ENCODE measurements at regions not wholly inside any gene's neighbourhood (a gene's known extent, or its start where the extent isn't known, plus 50 kb on each side); places are given as distances from the start of the nearest gene placed in this dataset.

DNA sequence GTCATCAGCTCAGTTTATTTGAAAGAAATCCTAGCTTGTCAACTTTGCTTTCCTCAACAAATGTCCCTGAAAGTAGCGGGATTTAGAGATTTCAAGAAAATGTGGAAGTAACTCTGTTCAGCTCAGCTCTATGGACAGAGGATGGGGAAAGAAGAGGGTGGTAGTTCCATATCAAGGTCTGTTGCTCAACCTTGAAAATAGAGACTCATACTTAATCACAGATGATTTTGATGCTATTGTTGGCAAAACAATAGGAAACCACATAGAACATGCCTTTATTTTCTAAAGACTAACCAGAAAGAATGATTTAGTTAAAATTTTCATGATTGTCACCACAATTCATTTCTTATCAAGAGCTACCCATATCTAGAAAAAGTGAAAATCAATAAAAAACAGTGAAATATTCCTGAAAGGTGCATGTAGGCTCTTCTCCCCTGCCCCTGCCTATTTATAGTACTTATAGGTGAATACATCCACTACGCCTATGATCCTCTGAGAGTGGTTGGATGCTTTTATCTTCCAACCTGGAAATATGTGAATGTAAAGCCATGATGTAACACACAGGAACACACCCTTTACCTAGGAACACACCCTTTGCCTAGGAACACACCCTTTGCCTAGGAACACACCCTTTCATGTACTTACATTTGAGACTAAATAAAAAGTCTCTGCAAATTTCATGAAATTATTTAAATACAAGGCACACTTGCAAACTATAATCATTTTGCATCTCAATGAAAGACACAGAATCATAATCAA is 65.8 kb downstream of the ETAA1 start:
- DNase-seq (ENCODE audit: low read depth in 2 of 3, low spot score in 2 of 3) = no peak

DNA sequence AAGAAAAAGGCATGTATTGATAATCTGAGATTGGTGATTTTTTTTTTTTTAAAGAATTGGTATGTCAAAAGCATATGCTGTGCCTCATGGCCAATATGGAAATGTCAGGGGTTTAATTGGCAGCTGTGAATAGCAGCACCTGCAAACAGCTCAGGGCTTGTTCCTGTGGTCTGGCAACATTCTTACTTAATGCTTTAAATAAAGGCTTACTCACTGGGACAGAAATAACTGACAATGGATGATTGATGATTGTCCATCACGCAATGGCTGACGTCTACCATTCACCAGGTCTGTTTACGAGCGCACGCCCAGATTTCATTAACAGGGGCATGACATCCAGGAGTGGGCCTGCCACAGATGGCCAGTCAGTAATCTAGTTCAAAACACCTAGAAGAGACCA is 66.7 kb downstream of the ETAA1 start:
- no peak for DNase-seq (ENCODE audit: low read depth in 2 of 3, low spot score in 2 of 3)

DNA sequence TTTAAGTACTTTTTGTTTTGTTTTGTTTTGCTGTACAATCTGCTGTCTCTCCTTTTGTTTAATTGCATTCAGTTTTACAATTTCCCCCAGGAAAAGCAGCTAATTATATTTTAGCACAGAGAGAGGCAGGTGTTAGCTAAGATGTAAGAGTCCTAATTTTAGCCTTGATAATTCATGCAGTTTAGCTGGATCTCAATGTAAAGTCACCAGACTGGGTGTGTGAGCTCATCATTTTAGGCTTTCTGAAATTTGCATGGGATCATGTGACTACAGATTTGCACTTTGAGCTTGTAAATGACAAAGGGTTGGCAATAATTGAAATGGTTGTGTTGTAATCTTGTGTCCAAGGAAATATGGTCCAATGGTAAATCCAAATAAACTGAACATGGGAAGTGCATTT is 68.5 kb downstream of the ETAA1 start:
- no peak for DNase-seq (ENCODE audit: low read depth in 2 of 3, low spot score in 2 of 3)

DNA sequence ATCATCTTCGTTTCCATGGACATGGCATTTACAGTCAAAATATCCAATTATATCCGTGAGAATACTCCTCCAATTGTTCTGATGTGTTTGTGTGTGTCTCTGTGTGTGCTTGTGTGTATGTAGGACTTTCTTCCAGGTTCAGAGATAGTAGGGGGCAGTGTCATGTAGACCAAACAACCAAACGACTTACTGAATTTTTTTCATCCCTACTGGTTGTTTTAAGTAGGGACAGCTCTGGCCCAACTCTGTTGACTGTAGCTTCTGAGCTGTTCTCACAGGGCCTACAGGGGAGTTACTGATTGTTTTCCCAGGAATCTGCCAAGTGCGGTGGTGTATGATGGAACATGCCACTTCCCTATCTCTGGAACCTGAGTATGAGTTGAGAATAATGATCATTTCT is 69.6 kb downstream of the ETAA1 start:
- no peak for DNase-seq (ENCODE audit: low read depth in 2 of 3, low spot score in 2 of 3)

DNA sequence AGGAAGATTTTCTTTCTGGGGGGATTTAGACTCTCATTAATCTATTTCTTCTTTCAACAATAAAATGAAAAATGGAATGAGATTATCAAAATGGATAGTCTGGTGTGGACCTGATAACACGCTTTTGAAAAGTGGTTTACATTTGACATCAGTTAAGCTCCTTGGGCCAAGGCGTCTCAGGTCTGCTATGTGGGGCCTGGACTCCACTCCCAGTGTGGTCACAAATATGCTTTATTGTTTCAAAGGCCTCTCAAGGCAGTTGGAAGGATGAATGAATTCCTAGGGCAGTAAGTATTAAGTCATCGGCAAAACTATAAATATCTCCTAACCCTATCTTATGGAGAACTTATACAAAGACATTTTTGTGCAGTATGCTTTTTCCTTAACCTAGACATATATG is 74.5 kb downstream of the ETAA1 start:
- DNase-seq (ENCODE audit: low read depth in 2 of 3, low spot score in 2 of 3) = no peak

DNA sequence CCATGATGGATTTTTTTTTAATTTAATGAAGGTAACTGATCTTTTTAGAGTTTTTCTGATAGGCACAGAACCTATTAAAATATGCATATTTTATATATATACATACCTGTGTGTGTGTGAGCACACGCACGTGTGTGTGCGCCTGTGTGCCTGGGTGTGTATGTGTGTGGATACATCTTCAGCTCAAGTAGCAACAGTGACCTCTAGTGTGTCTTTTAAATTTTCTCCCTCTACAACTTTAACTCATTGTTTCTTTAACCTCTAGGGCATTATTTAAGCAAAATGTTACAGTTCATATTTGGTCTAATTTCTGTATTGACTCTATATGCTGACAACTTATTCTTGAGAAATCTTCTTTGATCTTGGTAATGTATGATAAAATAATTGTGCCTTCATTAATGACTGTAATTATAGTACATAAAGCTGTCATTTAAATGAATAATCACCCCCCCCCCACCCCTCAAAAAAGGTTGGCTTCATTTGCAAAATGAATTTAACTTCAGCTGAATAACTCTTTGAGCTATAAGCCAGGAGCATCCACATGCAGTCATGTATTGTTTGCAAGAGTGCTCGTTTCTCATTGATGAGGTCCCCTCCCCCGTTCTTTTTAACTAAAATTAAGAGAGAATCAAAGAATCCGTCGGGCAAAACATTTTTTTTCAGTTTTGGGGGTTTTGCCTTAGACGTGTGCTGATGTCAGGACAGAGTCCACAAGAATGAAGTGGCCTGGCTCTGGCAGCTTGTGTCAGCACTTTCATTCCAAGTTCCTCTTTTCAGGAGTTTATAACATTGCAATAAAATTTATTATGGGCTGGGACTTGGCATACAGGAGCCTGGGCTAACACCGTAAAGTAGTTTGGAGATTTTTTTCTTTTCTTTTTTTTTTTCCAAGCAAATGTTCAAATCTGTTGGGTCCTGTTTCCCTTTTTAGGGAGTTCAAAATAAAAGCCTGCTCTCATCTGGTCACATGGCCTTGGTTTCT is 80.0 kb downstream of the ETAA1 start:
- peak in 2 of 3 donors; percentile 22 to 63 for DNase-seq (ENCODE audit: low read depth in 2 of 3, low spot score in 2 of 3)

DNA sequence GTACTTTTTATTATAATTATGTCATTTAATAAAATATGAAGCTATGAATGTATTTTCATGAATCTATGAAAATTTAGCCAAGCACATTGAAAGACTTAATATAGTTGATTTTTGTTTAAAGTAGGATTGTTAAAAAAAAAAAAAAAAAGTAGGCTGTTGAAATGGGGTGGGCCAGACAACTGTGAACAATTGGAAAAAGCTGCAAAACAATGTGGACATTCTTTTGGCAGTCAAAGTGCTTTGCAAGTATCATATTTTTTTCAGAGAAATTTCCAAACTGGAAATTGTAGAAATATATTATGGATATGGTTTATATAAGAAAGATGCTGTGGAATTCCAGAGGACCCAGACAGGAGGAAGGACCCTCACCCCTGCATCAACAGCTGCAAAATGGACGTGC is 82.1 kb downstream of the ETAA1 start:
- DNase-seq (ENCODE audit: low read depth in 2 of 3, low spot score in 2 of 3) = no peak

DNA sequence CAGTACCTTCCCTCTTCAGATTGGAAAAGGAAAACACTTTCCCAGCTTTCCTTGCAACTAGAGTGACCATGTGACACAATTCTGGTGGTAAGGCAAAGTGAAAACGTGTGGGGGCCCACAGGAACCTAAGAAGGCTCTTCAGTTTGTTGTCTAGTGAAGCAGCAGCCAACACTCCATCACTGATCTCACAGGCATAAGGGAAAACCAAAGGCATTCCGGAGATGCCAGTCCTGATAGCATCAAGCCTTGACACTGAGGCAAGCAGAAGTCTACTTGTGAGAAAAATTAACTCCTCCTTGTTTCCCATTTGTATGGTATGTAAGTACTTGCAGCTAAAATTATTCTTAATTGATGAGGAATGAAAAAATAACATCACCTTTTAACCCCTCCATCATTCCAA is 88.3 kb downstream of the ETAA1 start:
- DNase-seq (ENCODE audit: low read depth in 2 of 3, low spot score in 2 of 3) = no peak

DNA sequence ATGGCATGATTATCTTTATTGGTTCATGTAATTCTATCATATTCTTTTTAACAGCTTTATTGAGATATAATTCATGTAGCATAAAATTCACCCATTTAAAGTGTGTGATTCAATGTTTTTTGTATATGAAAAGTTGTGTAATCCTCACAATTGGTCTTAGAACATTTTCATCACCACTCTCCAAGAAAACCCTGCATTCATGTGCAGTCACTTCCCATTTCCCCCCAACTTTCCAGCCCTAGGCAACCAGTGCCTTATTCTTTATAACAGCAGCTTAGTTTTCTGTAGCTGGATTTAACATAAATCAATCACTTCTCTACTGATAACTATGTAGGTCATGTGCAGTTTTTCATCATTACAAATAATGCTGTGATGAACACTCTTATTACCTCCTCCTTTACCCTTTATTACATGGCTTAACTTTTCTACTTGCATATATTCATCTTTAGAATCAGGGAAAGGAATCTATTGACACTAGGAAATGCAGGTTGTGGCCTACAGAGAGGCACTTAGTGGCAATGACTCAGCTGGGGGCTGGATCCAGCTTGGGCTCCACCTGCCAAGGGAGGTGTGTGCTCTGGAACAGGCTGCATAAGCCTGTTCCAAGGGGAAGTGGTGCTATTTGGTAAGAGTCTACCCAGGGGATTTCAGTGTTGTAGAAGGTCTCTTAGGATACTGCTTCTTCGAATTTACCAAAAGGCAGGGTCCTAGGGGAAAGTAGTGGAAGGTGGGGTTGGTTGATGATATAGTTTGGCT is 89.1 kb downstream of the ETAA1 start:
- DNase-seq (ENCODE audit: low read depth in 2 of 3, low spot score in 2 of 3) = no peak

DNA sequence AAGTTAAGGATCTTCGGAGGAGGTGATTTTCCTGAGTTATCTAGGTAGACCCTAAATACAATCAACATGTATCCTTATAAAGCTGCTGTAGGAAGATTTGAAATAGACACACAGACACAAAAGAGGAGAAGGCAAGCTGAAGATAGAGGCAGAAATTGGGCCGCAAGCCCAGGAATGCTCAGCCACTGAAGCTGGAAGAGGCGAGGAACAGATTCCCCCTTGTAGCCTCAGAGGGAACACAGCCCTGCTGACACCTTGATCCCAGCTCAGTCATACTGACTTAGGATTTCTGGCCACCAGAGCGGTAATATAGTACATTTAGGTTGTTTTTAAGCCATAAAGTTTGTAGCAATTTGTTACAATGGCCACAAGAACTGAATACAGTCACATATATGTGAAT is 90.9 kb downstream of the ETAA1 start:
- DNase-seq (ENCODE audit: low read depth in 2 of 3, low spot score in 2 of 3) = no peak

DNA sequence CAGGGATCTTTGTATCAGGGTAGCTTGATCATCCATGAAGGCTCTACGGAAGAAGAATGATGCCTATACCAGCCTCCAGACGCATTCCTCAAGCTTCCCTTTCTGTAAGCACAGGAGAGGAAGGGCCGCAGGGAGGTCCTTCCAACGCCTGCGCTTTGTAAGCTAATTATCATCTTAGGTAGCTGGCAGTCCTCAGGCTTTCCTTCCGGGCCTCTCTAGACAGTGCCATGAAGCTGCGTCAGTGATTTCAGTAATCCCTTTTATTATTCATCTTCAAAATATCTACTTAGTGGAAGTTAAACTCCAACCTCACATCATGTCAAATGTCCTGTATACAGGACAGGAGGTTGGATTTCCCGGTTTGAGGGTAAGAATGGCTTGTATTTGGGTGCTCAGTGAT is 92.3 kb downstream of the ETAA1 start:
- no peak for DNase-seq (ENCODE audit: low read depth in 2 of 3, low spot score in 2 of 3)

DNA sequence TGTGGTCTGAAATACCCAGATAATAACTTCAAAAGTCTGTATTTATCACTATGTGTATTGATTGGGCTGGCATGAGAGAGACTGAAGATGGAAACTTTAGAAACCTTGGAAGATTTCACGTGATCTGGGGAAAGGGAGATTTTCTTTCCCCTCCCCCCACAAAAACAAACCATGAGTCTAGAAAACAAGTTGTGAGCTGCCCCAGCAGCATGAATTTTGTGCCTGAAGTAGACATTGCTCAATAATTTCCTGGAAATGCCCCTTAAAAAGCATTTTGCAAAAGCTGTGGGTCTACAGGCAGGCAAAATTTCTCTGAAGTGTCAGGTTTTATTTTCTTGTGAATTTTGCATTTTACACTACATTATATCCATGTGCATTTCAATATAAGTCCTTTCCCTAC is 101.8 kb downstream of the ETAA1 start:
- no peak for DNase-seq (ENCODE audit: low read depth in 2 of 3, low spot score in 2 of 3)

DNA sequence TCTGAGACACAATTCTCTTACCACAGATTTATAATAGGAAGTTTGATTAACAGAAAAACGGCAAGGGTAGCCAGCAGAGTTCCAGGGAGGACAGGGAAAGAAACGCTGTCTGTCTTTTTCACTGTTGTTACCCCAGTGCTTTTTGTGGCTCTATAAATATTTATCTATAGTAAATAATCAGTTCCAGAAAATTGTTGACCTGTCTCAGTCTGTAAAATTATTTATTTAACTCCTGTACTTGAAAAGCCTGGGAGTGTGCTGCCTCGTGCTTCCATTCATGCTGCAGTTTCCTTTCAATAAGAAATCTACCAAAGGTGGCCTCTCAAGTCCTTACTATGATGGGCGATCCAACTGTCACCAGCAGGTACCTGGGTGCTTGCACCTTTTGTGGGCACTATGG is 102.9 kb downstream of the ETAA1 start:
- DNase-seq (ENCODE audit: low read depth in 2 of 3, low spot score in 2 of 3) = no peak

DNA sequence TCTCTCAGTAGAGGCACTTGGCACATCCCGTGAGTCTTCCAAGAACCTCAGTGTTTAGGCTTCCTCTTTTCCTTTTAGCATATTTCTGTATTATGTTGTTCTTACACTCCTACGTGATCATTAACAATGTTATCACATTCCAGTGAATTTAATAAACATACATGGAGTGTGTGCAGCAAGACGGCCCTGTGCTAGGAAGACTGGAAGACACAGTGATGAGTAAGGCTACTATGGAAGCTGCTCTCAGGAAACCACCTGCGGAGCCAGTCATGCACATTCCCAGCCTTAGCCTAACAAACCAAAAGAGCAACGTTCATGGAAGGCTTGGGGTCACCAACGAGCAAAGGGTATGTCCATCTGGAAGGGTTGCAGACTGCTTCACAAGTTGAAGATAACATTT is 103.4 kb downstream of the ETAA1 start:
- DNase-seq (ENCODE audit: low read depth in 2 of 3, low spot score in 2 of 3) = no peak

DNA sequence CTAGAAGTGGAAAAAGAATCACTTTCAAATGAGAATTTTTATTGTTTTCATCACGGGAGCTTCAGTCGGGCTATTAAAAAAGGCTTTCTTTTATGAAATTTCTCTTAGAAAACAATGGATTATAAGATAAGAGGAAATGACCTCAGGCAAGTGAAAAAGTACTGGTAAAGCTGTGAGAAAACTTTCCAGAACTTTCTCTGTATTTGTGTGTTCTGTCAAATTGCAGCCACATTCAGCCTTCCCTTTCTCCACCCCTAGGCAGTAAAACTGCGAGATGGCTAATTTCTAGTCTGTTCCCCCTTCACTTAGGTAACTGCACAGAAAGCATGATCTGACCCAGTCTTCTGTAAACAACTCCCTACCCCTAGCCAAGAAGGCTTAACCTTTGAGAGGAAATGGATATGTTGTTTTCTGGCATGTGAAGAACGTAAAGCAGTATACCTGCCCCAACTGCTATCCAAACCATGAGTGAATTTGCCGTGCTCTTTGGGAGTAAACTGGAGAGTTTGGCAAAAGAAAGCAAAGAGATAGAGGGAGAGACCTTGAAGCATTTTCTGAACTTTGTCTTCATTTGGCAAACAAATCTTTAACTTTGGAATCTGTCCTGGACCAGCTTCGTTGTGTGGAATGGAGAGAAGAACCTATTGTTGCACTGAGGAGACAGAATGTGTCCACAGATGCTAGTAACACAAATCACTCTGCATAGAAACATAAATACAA is 105.4 kb downstream of the ETAA1 start:
- DNase-seq (ENCODE audit: low read depth in 2 of 3, low spot score in 2 of 3) = no peak

DNA sequence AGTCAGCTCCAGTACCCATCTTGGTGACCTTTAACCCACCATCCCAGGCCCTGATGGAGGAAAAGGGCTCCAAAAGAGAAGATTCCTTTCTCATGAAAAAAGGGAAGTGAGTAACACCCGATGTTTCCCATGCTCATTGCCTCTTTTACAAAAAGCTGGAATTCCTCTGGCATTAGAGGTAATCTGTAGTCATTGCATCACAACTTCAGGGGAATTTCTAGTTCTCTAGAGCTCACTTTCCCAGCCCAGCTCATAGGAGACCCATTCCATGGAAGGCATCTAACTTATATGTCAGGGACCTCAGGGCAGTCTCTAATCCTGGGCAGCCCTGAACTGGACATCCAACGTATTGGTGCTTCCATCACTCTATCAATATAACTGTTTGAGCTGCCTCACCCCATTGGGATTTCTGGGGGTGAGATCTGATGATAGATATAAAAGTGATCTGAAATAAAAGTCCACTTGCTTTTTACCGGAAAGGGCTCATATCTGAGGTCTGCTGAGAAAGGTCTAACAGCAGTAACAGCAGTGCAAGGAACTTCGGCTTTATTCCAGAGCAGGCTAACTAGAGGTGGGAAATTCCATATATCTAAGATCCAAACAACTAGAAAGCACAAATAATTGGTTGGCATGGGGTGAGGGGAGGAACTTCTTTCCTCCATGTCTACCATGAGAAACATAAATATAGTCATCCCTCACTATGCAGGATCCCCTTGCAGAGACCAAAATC is 106.1 kb downstream of the ETAA1 start:
- no peak for DNase-seq (ENCODE audit: low read depth in 2 of 3, low spot score in 2 of 3)

DNA sequence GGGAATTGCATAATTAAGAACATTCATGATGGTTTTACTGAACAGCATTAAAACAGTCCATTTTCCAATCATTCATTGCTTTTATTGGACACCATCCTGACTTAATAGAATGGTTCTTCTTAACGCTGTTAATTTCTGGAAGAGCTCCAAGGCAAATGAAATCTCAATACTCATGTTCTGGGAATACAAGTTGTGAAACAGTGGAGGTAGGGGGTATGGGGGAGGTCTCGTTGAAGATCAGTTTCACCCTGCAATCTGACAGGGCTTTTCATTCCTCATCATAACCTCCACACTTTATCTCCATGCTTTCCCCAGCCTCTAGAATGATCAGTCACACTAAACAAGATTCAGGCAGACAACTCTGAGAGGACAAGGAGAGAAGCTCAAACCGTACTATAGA is 113.6 kb downstream of the ETAA1 start:
- no peak for DNase-seq (ENCODE audit: low read depth in 2 of 3, low spot score in 2 of 3)

DNA sequence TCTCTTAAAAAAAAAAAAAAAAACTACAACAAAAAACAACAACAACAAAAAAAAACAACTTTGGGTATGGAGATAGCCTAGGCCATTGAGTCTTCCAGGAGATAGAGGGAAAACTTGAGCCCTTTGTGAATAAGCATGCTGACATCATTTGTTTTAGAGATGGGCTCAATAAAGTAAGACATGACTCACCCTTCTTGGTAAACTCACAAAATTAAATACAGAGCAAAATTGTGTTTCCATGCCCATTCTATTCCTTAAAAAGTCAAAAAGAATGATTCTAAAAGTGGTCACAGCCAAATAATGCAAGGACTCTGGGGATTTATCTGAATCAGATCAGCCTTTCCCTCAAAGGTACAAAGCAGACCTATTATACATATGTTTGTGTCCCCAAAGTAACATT is 117.4 kb downstream of the ETAA1 start:
- DNase-seq (ENCODE audit: low read depth in 2 of 3, low spot score in 2 of 3) = no peak

DNA sequence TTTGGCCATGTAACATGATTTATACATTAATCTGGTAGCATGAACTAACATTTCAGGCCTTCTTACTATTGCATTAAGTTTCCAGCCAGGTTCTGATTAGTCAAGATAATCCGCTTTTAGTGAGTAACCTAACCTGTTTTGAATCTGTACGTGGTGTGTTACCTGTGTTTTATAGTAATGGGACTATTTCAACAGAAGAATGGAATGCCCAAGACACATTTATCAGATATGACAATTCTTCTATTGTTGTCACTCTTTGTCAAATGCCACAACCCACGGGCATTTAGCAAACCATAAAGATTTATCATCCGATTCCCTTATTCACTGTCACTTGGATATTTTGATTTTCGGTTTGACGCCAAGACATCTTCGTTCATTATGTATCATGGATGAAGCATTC is 117.9 kb downstream of the ETAA1 start:
- no peak for DNase-seq (ENCODE audit: low read depth in 2 of 3, low spot score in 2 of 3)

DNA sequence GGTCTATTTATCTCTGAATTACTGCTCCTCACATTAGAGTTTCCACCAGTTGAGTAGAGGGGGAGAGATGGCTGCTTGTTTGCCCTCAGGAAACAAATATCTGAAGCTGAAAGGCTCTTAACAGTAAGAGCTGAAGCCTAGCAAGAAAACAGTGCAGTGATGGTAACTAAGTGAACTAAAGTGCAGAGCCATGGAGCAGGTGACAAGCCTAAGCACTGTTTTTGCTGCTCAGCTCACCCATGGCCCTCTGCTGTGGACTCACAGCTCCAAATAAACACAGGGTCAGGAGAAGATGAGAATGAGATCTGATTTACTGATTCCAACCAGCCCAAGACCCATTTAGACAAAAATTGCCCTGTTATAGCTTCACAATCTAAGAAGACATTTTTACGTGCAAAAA is 118.4 kb downstream of the ETAA1 start:
- DNase-seq (ENCODE audit: low read depth in 2 of 3, low spot score in 2 of 3) = no peak

All from hematopoietic multipotent progenitor cell (in vitro differentiated cells).